H1 (cell line): ENCODE measurements at regions not wholly inside any gene's neighbourhood (a gene's known extent, or its start where the extent isn't known, plus 50 kb on each side); places are given as distances from the start of the nearest gene placed in this dataset.
A peak's percentile ranks its signal among the peaks of the same experiment; 100 is the strongest.

Experiments used
- CTCF ChIA-PET: fragments of 300-600 bp; sonication (Branson Sonifier 250); formaldehyde crosslinking; loops from one replicate; lab custom pipeline; 2021; ENCODE audit not compliant: partially characterized antibody; lab: Charles Lee
- POLR2A ChIA-PET: fragments of 300-600 bp; sonication (Branson Sonifier 250); formaldehyde crosslinking; loops from one replicate; lab custom pipeline; 2021; ENCODE audit warnings: inconsistent platforms; ENCODE audit not compliant: partially characterized antibody; lab: Charles Lee
- DNase-seq, 2 experiments: peaks; one replicate each; pipeline versions ENCODE4 v3.0.0 to v3.0.0-alpha.2; 2010 to 2022; ENCODE audit warnings: low spot score in 2 of 2, low read depth in 1 of 2, mixed read lengths in 1 of 2
- FAIRE-seq: peaks from 2 replicates; lab custom pipeline; 2011; peaks lifted over from hg19 to GRCh38; lab: Jason Lieb, UNC
- H2AFZ ChIP-seq: 2 replicates; pipeline ENCODE4 v1.8.1; 2012; ENCODE audit warnings: low read length, inconsistent platforms
- H2AK5ac ChIP-seq: 2 replicates; pipeline ENCODE4 v1.6.1; 2013; ENCODE audit warnings: low read depth, low read length
- H2BK120ac ChIP-seq: replicated peaks from 2 replicates; pipeline ENCODE3; 2013; ENCODE audit warnings: low read depth, low read length, inconsistent platforms
- H2BK12ac ChIP-seq: 2 replicates; pipeline ENCODE4 v1.6.1; 2013; ENCODE audit warnings: low read depth, low read length
- H2BK15ac ChIP-seq: 2 replicates; pipeline ENCODE4 v1.6.1; 2013; ENCODE audit warnings: low read length
- H2BK20ac ChIP-seq: 2 replicates; pipeline ENCODE4 v1.6.1; 2013; ENCODE audit warnings: low read length
- H2BK5ac ChIP-seq: 2 replicates; pipeline ENCODE4 v1.6.1; 2013; ENCODE audit warnings: low read depth, low read length
- H3K14ac ChIP-seq: 2 replicates; pipeline ENCODE4 v1.6.1; 2013; ENCODE audit warnings: inconsistent platforms; ENCODE audit not compliant: insufficient read length
- H3K18ac ChIP-seq: 2 replicates; pipeline ENCODE4 v1.6.1; 2013; ENCODE audit warnings: low read length; ENCODE audit errors: extremely low read depth
- H3K23ac ChIP-seq: 2 replicates; pipeline ENCODE4 v1.6.1; 2013; ENCODE audit warnings: inconsistent platforms; ENCODE audit not compliant: insufficient read length
- H3K23me2 ChIP-seq: 2 replicates; pipeline ENCODE4 v1.6.1; 2013; ENCODE audit warnings: low read depth, low read length
- H3K27ac ChIP-seq: 2 replicates; pipeline ENCODE4 v1.6.1; 2011; ENCODE audit warnings: low read depth, low read length, inconsistent platforms
- H3K27me3 ChIP-seq, 4 experiments: replicated peaks in 1 of 4; 1 replicate in 1 of 4; 2 replicates in 3 of 4; pipeline versions ENCODE4 v1.6.1 to v1.8.1; 2011 to 2013; ENCODE audit warnings: low read length in 3 of 4, mild to moderate bottlenecking in 3 of 4, inconsistent platforms in 2 of 4, mixed read lengths in 2 of 4, moderate library complexity in 1 of 4; ENCODE audit not compliant: control insufficient read depth in 3 of 4, insufficient read depth in 3 of 4; ENCODE audit errors: extremely low read depth in 1 of 4
- H3K36me3 ChIP-seq, 4 experiments: 2 replicates each; pipeline versions ENCODE4 v1.6.1 to v1.8.1; 2011 to 2013; ENCODE audit warnings: mild to moderate bottlenecking in 4 of 4, low read length in 3 of 4, moderate library complexity in 2 of 4, control low read depth in 1 of 4, inconsistent platforms in 1 of 4; ENCODE audit not compliant: insufficient read depth in 4 of 4, control insufficient read depth in 2 of 4
- H3K4ac ChIP-seq: replicated peaks from 2 replicates; pipeline ENCODE3; 2013; ENCODE audit warnings: low read length, low read depth, mixed read lengths, inconsistent platforms; ENCODE audit not compliant: insufficient read length
- H3K4me1 ChIP-seq, 4 experiments: replicated peaks in 1 of 4; 1 replicate in 1 of 4; 2 replicates in 3 of 4; pipeline versions ENCODE4 v1.6.1 to v1.8.1; 2011 to 2013; ENCODE audit warnings: low read length in 3 of 4, inconsistent platforms in 2 of 4, mixed read lengths in 1 of 4; ENCODE audit not compliant: insufficient read depth in 4 of 4, control insufficient read depth in 3 of 4
- H3K4me2 ChIP-seq, 2 experiments: 2 replicates each; pipeline versions ENCODE4 v1.6.1 to v1.8.1; 2011 to 2013; ENCODE audit warnings: low read depth in 2 of 2, low read length in 2 of 2, control low read depth in 1 of 2, inconsistent platforms in 1 of 2, mild to moderate bottlenecking in 1 of 2; ENCODE audit not compliant: insufficient read depth in 1 of 2
- H3K4me3 ChIP-seq, 4 experiments: fragments of 200-600, 300-600 bp in 1 of 4; sonication (generic), shearing (Covaris generic), sonication (Bioruptor Twin) in 1 of 4; 2 replicates each; pipeline versions ENCODE4 v1.5.1 to v1.8.1; 2011 to 2016; ENCODE audit warnings: low read length in 4 of 4, low read depth in 3 of 4, control low read depth in 2 of 4, inconsistent platforms in 2 of 4, mild to moderate bottlenecking in 2 of 4, mixed read lengths in 1 of 4, moderate library complexity in 1 of 4; ENCODE audit not compliant: insufficient read depth in 2 of 4; ENCODE audit errors: extremely low read depth in 1 of 4
- H3K56ac ChIP-seq: replicated peaks from 2 replicates; pipeline ENCODE3; 2013; ENCODE audit warnings: low read depth, mild to moderate bottlenecking, mixed read lengths, low read length, inconsistent platforms; ENCODE audit not compliant: insufficient read length
- H3K79me1 ChIP-seq: 2 replicates; pipeline ENCODE4 v1.6.1; 2013; ENCODE audit warnings: low read depth, low read length, control low read depth
- H3K79me2 ChIP-seq, 2 experiments: 2 replicates each; pipeline versions ENCODE4 v1.6.1 to v1.8.1; 2012 to 2013; ENCODE audit warnings: low read length in 2 of 2, mild to moderate bottlenecking in 2 of 2, inconsistent platforms in 1 of 2; ENCODE audit not compliant: insufficient read depth in 2 of 2, control insufficient read depth in 1 of 2
- H3K9ac ChIP-seq, 4 experiments: replicated peaks in 1 of 4; 1 replicate in 1 of 4; 2 replicates in 3 of 4; pipeline versions ENCODE4 v1.6.1 to v1.8.1; 2011 to 2013; ENCODE audit warnings: low read depth in 3 of 4, low read length in 3 of 4, control low read depth in 2 of 4, mild to moderate bottlenecking in 2 of 4, moderate library complexity in 2 of 4, inconsistent platforms in 1 of 4; ENCODE audit errors: extremely low read depth in 1 of 4
- H3K9me3 ChIP-seq, 2 experiments: 2 replicates each; pipeline versions ENCODE4 v1.6.1 to v1.8.1; 2012 to 2013; ENCODE audit warnings: mild to moderate bottlenecking in 2 of 2, moderate library complexity in 2 of 2, control low read depth in 1 of 2, inconsistent platforms in 1 of 2, low read depth in 1 of 2, low read length in 1 of 2, mixed read lengths in 1 of 2; ENCODE audit not compliant: insufficient read depth in 2 of 2
- H4K20me1 ChIP-seq, 2 experiments: replicated peaks in 1 of 2; 2 replicates each; pipeline versions ENCODE3 to v1.8.1; 2011 to 2013; ENCODE audit warnings: inconsistent platforms in 2 of 2, low read length in 2 of 2, mild to moderate bottlenecking in 1 of 2; ENCODE audit not compliant: insufficient read depth in 2 of 2, control insufficient read depth in 1 of 2
- H4K5ac ChIP-seq: 2 replicates; pipeline ENCODE4 v1.6.1; 2013; ENCODE audit warnings: low read length, low read depth, mixed read lengths, inconsistent platforms; ENCODE audit not compliant: insufficient read length
- H4K8ac ChIP-seq: 2 replicates; pipeline ENCODE4 v1.8.0; 2013; ENCODE audit warnings: mild to moderate bottlenecking, moderate library complexity, low read length, inconsistent platforms; ENCODE audit not compliant: insufficient read depth; ENCODE audit errors: extremely low read depth
- H4K91ac ChIP-seq: replicated peaks from 2 replicates; pipeline ENCODE3; 2013; ENCODE audit warnings: low read length, mixed read lengths, inconsistent platforms; ENCODE audit not compliant: insufficient read length
- CBX5 ChIP-seq: fragments of 300-800, 300-1000 bp; sonication (generic); IDR thresholded peaks from 2 replicates; pipeline ENCODE4 v1.7.1; 2016; ENCODE audit warnings: antibody characterized with exemption, low read length, low read depth
- CEBPB ChIP-seq: IDR thresholded peaks from 2 replicates; pipeline ENCODE4 v1.6.1; 2012; ENCODE audit warnings: low read depth, low read length
- CHD1 ChIP-seq: IDR thresholded peaks from 2 replicates; pipeline ENCODE4 v1.6.1; 2012; ENCODE audit warnings: low read depth, low read length, improper control_type of control experiment
- EZH2 ChIP-seq: fragments of 200-600 bp; sonication (generic); IDR thresholded peaks from 2 replicates; pipeline ENCODE4 v1.7.1; 2012; ENCODE audit warnings: low read depth, mild to moderate bottlenecking, moderate library complexity, low read length, inconsistent platforms; ENCODE audit not compliant: severe bottlenecking
- JUN ChIP-seq: IDR thresholded peaks from 2 replicates; pipeline ENCODE4 v1.6.1; 2011; ENCODE audit warnings: low read depth, mild to moderate bottlenecking, improper control_type of control experiment, low read length
- PHF8 ChIP-seq: fragments of 200-600 bp; sonication (generic); conservative IDR thresholded peaks from 2 replicates; pipeline ENCODE4 v1.7.1; 2012; ENCODE audit warnings: low read depth, mild to moderate bottlenecking, inconsistent platforms, low read length, moderate library complexity
- SAP30 ChIP-seq: fragments of 300-600 bp; sonication (generic); IDR thresholded peaks from 2 replicates; pipeline ENCODE4 v1.7.1; 2012; ENCODE audit warnings: low read length, moderate library complexity, mild to moderate bottlenecking, inconsistent platforms; ENCODE audit not compliant: insufficient read depth, insufficient replicate concordance
- SP4 ChIP-seq: IDR thresholded peaks from 2 replicates; pipeline ENCODE4 v1.6.1; 2012; ENCODE audit warnings: low read length, inconsistent platforms
- SUZ12 ChIP-seq: fragments of 200-600 bp; sonication (generic); IDR thresholded peaks from 2 replicates; pipeline ENCODE4 v1.6.1; 2012; ENCODE audit warnings: mild to moderate bottlenecking, inconsistent platforms, low read length, moderate library complexity, mixed read lengths
- ZNF274 ChIP-seq: IDR thresholded peaks from 2 replicates; pipeline ENCODE4 v1.7.0; 2012; ENCODE audit warnings: low read length, borderline replicate concordance; ENCODE audit errors: extremely low read depth
- WGBS, 2 experiments: shearing (Covaris generic) in 1 of 2; methylation state at CpG; one replicate each; pipeline versions ENCODE4 v1.1.6 to v1.1.7; 2013 to 2015; ENCODE audit warnings: low lambda C conversion rate in 2 of 2, mixed read lengths in 2 of 2, inconsistent platforms in 1 of 2, low coverage in 1 of 2, missing lambda C conversion rate in 1 of 2; ENCODE audit not compliant: insufficient replicate concordance in 2 of 2, insufficient coverage in 1 of 2, insufficient read length in 1 of 2; ENCODE audit errors: extremely low coverage in 1 of 2, missing lambda C conversion rate in 1 of 2; 5-methylcytosine and 5-hydroxymethylcytosine counted together

DNA sequence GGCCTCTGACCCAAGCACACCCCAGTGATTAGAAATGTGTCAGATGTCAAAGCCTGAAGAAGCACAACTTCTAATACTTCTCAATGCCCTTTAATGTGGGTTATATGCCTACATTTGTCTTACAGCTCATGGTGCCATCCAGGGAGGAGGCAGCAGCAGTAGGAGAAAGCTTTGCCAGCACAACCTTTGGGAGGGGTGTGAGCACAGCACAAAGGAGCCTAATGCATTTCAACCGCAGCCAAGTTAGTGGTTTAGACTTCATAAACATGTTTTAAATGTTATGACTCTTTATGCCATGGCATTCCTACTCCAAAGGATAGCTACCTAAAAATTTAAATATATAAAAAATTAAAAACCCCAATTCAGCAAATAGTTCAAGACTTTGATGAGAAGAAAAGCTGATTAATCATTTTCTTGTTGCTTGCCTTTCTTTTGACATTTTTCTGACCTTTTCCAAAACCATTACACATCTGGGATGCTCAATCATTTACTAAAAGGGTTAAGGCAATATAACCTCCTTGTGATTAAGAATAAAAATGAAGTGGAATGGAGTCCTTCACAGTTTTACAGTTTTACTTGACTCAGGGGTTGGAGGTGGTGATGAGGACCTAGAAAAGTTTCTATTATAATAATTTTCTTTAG is 142.7 kb downstream of the DLEU7 start:
- no peak overlapping the region for H3K4me2 ChIP-seq
- WGBS, 2 experiments = 86% methylated on average over 1 of the region's 1 CpG; no CpG with 5 or more reads in 1 of the 2 experiments
- H3K4me1 ChIP-seq = peaks cover 0 to 3% (median 0%) of the 10 kb centered on the region in 4 experiments; a peak in 1 of 7 replicates
- no peak overlapping the region for H3K27ac ChIP-seq
- H4K20me1 ChIP-seq = no peaks in the 10 kb centered on the region
- no peak overlapping the region for H2AFZ ChIP-seq
- H4K5ac ChIP-seq = no peak overlapping the region
- no peaks in the 10 kb centered on the region for H3K36me3 ChIP-seq
- no peak for DNase-seq
- H3K23me2 ChIP-seq = no peaks in the 10 kb centered on the region
- peak; percentile 13 for FAIRE-seq
- no peaks in the 10 kb centered on the region for H3K79me1 ChIP-seq
- H2BK15ac ChIP-seq = no peak overlapping the region
- no peak overlapping the region for H3K56ac ChIP-seq
- no peak overlapping the region for H3K4ac ChIP-seq
- TF ChIP-seq SP4 (no peak), SUZ12 (no peak), CBX5 (no peak), PHF8 (no peak), CHD1 (no peak), EZH2 (no peak), JUN (no peak), SAP30 (no peak), ZNF274 (no peak), CEBPB (no peak)
- ChIA-PET CTCF (interaction anchor here (0.9 to 1.3 kb wide), 6 partner anchors 9 to 325 kb away, joined by 3 to 4 read pairs (median 3); no protein-coding TSS in a partner anchor), POLR2A (interaction anchor here (0.6 to 1.6 kb wide), 3 partner anchors 10 to 703 kb away, joined by 3 to 8 read pairs (median 7); no protein-coding TSS in a partner anchor)
- H3K18ac ChIP-seq = no peak overlapping the region
- no peak overlapping the region for H2BK12ac ChIP-seq
- H4K8ac ChIP-seq = no peak overlapping the region
- no peaks in the 10 kb centered on the region for H3K27me3 ChIP-seq
- no peak overlapping the region for H2BK120ac ChIP-seq
- no peak overlapping the region for H3K4me3 ChIP-seq
- H3K9ac ChIP-seq = no peak overlapping the region
- no peak overlapping the region for H2BK5ac ChIP-seq
- no peak overlapping the region for H2BK20ac ChIP-seq
- H3K23ac ChIP-seq = no peak overlapping the region
- H3K14ac ChIP-seq = no peak overlapping the region
- no peaks in the 10 kb centered on the region for H3K79me2 ChIP-seq
- no peak overlapping the region for H2AK5ac ChIP-seq
- H4K91ac ChIP-seq = no peak overlapping the region
- H3K9me3 ChIP-seq = no peaks in the 10 kb centered on the region
